ENCODE measurements at regions not wholly inside any gene's neighbourhood (a gene's known extent, or its start where the extent isn't known, plus 50 kb on each side); places are given as distances from the start of the nearest gene placed in this dataset.

DNA sequence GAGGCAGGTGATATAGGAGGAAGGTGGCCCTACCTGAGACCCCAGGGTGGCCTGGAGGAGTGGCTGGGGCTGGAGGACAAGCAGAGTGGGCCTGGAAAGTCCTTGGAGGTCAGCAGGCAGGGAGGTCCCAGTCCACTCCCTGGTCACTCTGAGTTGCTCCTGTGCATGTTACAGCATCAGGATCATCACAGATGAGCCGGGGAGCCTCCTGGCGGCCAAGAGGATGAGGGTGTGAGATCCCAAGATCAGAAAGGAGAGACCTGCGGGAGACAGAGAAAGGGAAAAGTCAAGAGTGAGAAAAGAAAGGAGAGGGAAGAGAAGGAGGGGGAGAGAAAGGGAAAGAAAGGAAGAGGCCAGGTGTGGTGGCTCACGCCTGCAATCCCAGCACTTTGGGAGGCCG, 71.7 kb downstream of the MRM1 start:
- H3K4me3 ChIP-seq (ENCODE audit: low read depth, low read length) = no peak overlapping the region
- no peak for TF ChIP-seq CTCF (IDR thresholded peaks at IDR 0.05; ENCODE audit: low read depth, low read length)

GRCh38 chr17:36673637-36674277, 72.4 kb downstream of the MRM1 start:
- H3K4me3 ChIP-seq (ENCODE audit: low read depth, low read length) = no peak overlapping the region
- TF ChIP-seq CTCF (IDR thresholded peaks at IDR 0.05; ENCODE audit: low read depth, low read length) = no peak

DNA sequence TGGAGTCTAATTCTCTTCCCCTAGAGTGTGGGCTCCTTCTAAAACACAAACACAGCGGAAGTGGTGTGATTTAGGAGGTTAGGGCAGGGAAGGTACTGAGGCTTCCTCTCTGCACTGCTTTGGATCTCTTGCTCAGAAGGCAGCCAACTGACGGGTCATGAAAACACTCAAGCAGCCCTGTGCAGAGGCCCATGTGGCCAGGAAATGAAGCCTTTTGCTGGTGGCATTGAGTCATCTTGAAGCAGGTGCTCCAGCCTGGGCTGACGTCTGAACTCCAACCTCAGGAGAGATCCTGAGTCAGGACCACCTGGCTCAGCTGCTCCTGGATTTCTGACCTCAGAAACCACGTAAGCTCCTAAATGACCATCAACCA, 72.9 kb downstream of the MRM1 start:
- no peak for TF ChIP-seq CTCF (IDR thresholded peaks at IDR 0.05; ENCODE audit: low read depth, low read length)
- H3K4me3 ChIP-seq (ENCODE audit: low read depth, low read length) = no peak overlapping the region

- H3K4me3 ChIP-seq (ENCODE audit: low read depth, low read length) = no peak overlapping the region
- no peak for TF ChIP-seq CTCF (IDR thresholded peaks at IDR 0.05; ENCODE audit: low read depth, low read length)
Measured at GRCh38 chr17:36675250-36675649, 73.9 kb downstream of the MRM1 start.

DNA sequence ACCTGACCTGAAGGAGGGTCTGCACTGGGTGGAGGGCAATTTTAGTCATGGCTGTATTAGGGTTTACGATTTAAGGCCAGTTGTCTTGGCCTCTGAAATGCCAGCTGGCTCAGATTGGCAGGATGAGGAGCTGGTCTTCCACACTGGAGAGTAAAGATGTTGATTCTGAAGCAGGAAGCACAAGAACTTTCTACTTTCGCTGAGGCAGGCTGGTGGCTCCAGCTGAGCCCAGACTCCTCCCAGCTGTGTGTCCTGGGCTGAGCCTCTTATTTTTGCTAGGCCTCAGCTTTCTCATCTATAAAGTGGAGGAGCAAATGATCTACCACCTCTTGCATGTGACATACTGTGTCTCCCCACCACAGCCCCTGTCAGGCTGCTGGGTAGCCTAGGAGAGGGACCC, 74.4 kb downstream of the MRM1 start:
- no peak for TF ChIP-seq CTCF (IDR thresholded peaks at IDR 0.05; ENCODE audit: low read depth, low read length)
- H3K4me3 ChIP-seq (ENCODE audit: low read depth, low read length) = no peak overlapping the region

- no peak for TF ChIP-seq CTCF (IDR thresholded peaks at IDR 0.05; ENCODE audit: low read depth, low read length)
- H3K4me3 ChIP-seq (ENCODE audit: low read depth, low read length) = no peak overlapping the region
Measured at GRCh38 chr17:36679815-36680467, 78.6 kb downstream of the MRM1 start.

GRCh38 chr17:36680701-36681202, 79.4 kb downstream of the MRM1 start:
- TF ChIP-seq CTCF (IDR thresholded peaks at IDR 0.05; ENCODE audit: low read depth, low read length) = no peak
- H3K4me3 ChIP-seq (ENCODE audit: low read depth, low read length) = no peak overlapping the region
